Breast epithelium (tissue), 3 donors: ENCODE measurements at regions not wholly inside any gene's neighbourhood (a gene's known extent, or its start where the extent isn't known, plus 50 kb on each side); places are given as distances from the start of the nearest gene placed in this dataset.

ENCODE experiments used
- CTCF ChIP-seq, 3 donors: fragments of 450-650 bp; IDR thresholded peaks; one replicate each; pipeline ENCODE4 v1.5.1; 2016 to 2017; ENCODE audit warnings: antibody characterized with exemption in 3 of 3, mild to moderate bottlenecking in 3 of 3, moderate library complexity in 3 of 3
- POLR2A ChIP-seq: fragments of 450-650 bp; IDR thresholded peaks from one replicate; pipeline ENCODE4 v1.6.1; 2016; ENCODE audit warnings: antibody characterized with exemption, mild to moderate bottlenecking, moderate library complexity
- POLR2AphosphoS5 ChIP-seq, 3 donors: sonication (generic); formaldehyde crosslinking; IDR thresholded peaks; one replicate each; pipeline ENCODE4 v1.6.1; 2017; ENCODE audit warnings: antibody characterized with exemption in 3 of 3

- TF ChIP-seq CTCF (IDR thresholded peaks at IDR 0.05) (no peak), POLR2A (no peak), POLR2AphosphoS5 (IDR thresholded peaks at IDR 0.05) (no peak)
Measured at GRCh38 chr10:30731963-30732362, 102.4 kb upstream of the LYZL2 start.
